Adipose tissue (tissue), 3 donors: ENCODE measurements at regions not wholly inside any gene's neighbourhood (a gene's known extent, or its start where the extent isn't known, plus 50 kb on each side); places are given as distances from the start of the nearest gene placed in this dataset.

Source experiments
- H3K27ac ChIP-seq: one replicate; pipeline ENCODE4 v1.5.1; 2013; ENCODE audit warnings: low read depth, low read length
- WGBS, 3 donors: extraction: QIAGEN DNeasy Blood & Tissue Kit; methylation state at CpG; one replicate each; pipeline ENCODE4 v1.1.7; 2013; 5-methylcytosine and 5-hydroxymethylcytosine counted together
- donor health status: healthy with polysubstance abuse.
- donor health status: Bipolar disorder and iron deficiency.
- donor health status: healthy.

GRCh38 chr1:30541721-30542485 lies 181.5 kb downstream of the MATN1 start:
- WGBS, 3 donors = 76 to 89% (median 83%) methylated on average over 10 of the region's 10 CpGs
- no peak overlapping the region for H3K27ac ChIP-seq

- H3K27ac ChIP-seq = no peak overlapping the region
- 65 to 70% (median 69%) methylated on average over 5 of the region's 5 CpGs for WGBS, 3 donors
These were observed 182.7 kb downstream of the MATN1 start for GRCh38 chr1:30540611-30541192.

- 65 to 86% (median 79%) methylated on average over 6 of the region's 6 CpGs for WGBS, 3 donors
- H3K27ac ChIP-seq = no peak overlapping the region
These were observed 183.5 kb downstream of the MATN1 start for GRCh38 chr1:30539884-30540283.

GRCh38 chr1:30538993-30539867 lies 184.2 kb downstream of the MATN1 start:
- WGBS, 3 donors = 59 to 70% (median 70%) methylated on average over 8 of the region's 8 CpGs
- H3K27ac ChIP-seq = no peak overlapping the region

- 69 to 72% (median 69%) methylated on average over 12 of the region's 12 CpGs for WGBS, 3 donors
- H3K27ac ChIP-seq = no peak overlapping the region
These were observed 185.0 kb downstream of the MATN1 start for GRCh38 chr1:30538226-30538992.

GRCh38 chr1:30537279-30537678 lies 186.1 kb downstream of the MATN1 start:
- WGBS, 3 donors = 65 to 81% (median 77%) methylated on average over 3 of the region's 3 CpGs
- no peak overlapping the region for H3K27ac ChIP-seq

GRCh38 chr1:30536530-30536929 lies 186.9 kb downstream of the MATN1 start:
- H3K27ac ChIP-seq = no peak overlapping the region
- WGBS, 3 donors = 86 to 92% (median 92%) methylated on average over 9 of the region's 9 CpGs

GRCh38 chr1:30535595-30536325 lies 187.6 kb downstream of the MATN1 start:
- H3K27ac ChIP-seq = no peak overlapping the region
- 65 to 72% (median 65%) methylated on average over 6 of the region's 6 CpGs for WGBS, 3 donors

GRCh38 chr1:30534551-30534940 lies 188.8 kb downstream of the MATN1 start:
- WGBS, 3 donors = 60 to 63% (median 62%) methylated on average over 3 of the region's 3 CpGs
- H3K27ac ChIP-seq = no peak overlapping the region

- 55 to 74% (median 72%) methylated on average over 6 of the region's 6 CpGs for WGBS, 3 donors
- H3K27ac ChIP-seq = no peak overlapping the region
These were observed 189.4 kb downstream of the MATN1 start for GRCh38 chr1:30533796-30534550.

- 62 to 68% (median 66%) methylated on average over 3 of the region's 3 CpGs for WGBS, 3 donors
- H3K27ac ChIP-seq = no peak overlapping the region
These were observed 190.2 kb downstream of the MATN1 start for GRCh38 chr1:30533141-30533540.

GRCh38 chr1:30532621-30533020 lies 190.8 kb downstream of the MATN1 start:
- 84 to 88% (median 88%) methylated on average over 3 of the region's 3 CpGs for WGBS, 3 donors
- no peak overlapping the region for H3K27ac ChIP-seq

- no peak overlapping the region for H3K27ac ChIP-seq
- WGBS, 3 donors = 46 to 67% (median 60%) methylated on average over 13 of the region's 13 CpGs
These were observed 195.8 kb downstream of the MATN1 start for GRCh38 chr1:30527511-30528140.

GRCh38 chr1:30526652-30527345 lies 196.6 kb downstream of the MATN1 start:
- 54 to 57% (median 55%) methylated on average over 6 of the region's 6 CpGs for WGBS, 3 donors
- H3K27ac ChIP-seq = no peak overlapping the region

- 41 to 57% (median 48%) methylated on average over 10 of the region's 10 CpGs for WGBS, 3 donors
- no peak overlapping the region for H3K27ac ChIP-seq
These were observed 197.3 kb downstream of the MATN1 start for GRCh38 chr1:30525971-30526651.

GRCh38 chr1:30525631-30525970 lies 197.8 kb downstream of the MATN1 start:
- WGBS, 3 donors = 83 to 91% (median 91%) methylated on average over 4 of the region's 4 CpGs

More at GRCh38 chr1:30525631-30525970, 197.8 kb downstream of the MATN1 start:
- H3K27ac ChIP-seq = no peak overlapping the region
